HL-60 (cell line): ENCODE measurements at regions not wholly inside any gene's neighbourhood (a gene's known extent, or its start where the extent isn't known, plus 50 kb on each side); places are given as distances from the start of the nearest gene placed in this dataset.

Experiments used
- DNase-seq, 2 experiments: peaks; one replicate each; pipeline ENCODE4 v3.0.0-alpha.2; 2010 to 2020; ENCODE audit warnings: low read depth in 1 of 2, low spot score in 1 of 2
- H3K27ac ChIP-seq: fragments of 250-450 bp; sonication (Bioruptor Pico); replicated peaks from 2 replicates; pipeline ENCODE4 v1.5.1; 2020; ENCODE audit warnings: mild to moderate bottlenecking, moderate library complexity
- H3K27me3 ChIP-seq: fragments of 250-450 bp; sonication (Bioruptor Pico); 2 replicates; pipeline ENCODE4 v1.5.1; 2021; ENCODE audit warnings: mild to moderate bottlenecking, moderate library complexity; ENCODE audit not compliant: insufficient read depth, poor library complexity, severe bottlenecking
- H3K4me3 ChIP-seq: replicated peaks from 2 replicates; pipeline ENCODE4 v1.5.1; 2011; ENCODE audit warnings: mild to moderate bottlenecking, control low read depth, low read length; ENCODE audit not compliant: insufficient read depth
- GABPA ChIP-seq: IDR thresholded peaks from 2 replicates; pipeline ENCODE4 v1.6.1; 2012; ENCODE audit warnings: low read depth
- POLR2AphosphoS5 ChIP-seq: IDR thresholded peaks from 2 replicates; pipeline ENCODE4 v1.6.1; 2012; ENCODE audit warnings: low read depth
- SPI1 ChIP-seq: IDR thresholded peaks from 2 replicates; pipeline ENCODE4 v1.6.1; 2012; ENCODE audit warnings: low read depth, mild to moderate bottlenecking, borderline replicate concordance
- TF ChIP-seq, protein P1 (sequence below): IDR thresholded peaks from one replicate; pipeline ENCODE4 v1.5.1; 2011; ENCODE audit warnings: low read length, control low read depth, inconsistent platforms; ENCODE audit not compliant: insufficient read depth
- TF ChIP-seq, protein P2 (sequence below): IDR thresholded peaks from 2 replicates; pipeline ENCODE4 v1.6.1; 2012; ENCODE audit warnings: low read depth; ENCODE audit not compliant: insufficient replicate concordance

DNA sequence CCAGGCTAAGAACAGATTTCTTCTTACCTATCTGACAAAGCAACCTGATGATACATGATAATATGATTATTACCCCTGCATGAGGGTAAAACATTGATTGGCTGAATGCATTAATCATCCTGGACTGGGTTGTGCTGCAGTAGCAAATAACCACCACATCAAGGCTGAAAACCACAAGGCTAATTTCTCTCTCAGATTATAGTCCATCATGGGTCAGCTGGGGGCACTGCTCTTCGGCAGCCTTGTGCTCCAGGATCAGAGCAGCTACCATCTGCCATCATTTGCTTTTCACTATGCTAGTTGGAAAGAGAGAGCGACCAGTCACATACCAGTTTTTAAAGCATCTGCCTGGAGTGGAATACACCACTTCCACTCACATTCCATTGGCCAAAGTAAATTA is 383.5 kb downstream of the RASEF start:
- H3K27ac ChIP-seq = no peak overlapping the region
- TF ChIP-seq, protein P1, sequence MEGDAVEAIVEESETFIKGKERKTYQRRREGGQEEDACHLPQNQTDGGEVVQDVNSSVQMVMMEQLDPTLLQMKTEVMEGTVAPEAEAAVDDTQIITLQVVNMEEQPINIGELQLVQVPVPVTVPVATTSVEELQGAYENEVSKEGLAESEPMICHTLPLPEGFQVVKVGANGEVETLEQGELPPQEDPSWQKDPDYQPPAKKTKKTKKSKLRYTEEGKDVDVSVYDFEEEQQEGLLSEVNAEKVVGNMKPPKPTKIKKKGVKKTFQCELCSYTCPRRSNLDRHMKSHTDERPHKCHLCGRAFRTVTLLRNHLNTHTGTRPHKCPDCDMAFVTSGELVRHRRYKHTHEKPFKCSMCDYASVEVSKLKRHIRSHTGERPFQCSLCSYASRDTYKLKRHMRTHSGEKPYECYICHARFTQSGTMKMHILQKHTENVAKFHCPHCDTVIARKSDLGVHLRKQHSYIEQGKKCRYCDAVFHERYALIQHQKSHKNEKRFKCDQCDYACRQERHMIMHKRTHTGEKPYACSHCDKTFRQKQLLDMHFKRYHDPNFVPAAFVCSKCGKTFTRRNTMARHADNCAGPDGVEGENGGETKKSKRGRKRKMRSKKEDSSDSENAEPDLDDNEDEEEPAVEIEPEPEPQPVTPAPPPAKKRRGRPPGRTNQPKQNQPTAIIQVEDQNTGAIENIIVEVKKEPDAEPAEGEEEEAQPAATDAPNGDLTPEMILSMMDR = no peak
- TF ChIP-seq, protein P2, sequence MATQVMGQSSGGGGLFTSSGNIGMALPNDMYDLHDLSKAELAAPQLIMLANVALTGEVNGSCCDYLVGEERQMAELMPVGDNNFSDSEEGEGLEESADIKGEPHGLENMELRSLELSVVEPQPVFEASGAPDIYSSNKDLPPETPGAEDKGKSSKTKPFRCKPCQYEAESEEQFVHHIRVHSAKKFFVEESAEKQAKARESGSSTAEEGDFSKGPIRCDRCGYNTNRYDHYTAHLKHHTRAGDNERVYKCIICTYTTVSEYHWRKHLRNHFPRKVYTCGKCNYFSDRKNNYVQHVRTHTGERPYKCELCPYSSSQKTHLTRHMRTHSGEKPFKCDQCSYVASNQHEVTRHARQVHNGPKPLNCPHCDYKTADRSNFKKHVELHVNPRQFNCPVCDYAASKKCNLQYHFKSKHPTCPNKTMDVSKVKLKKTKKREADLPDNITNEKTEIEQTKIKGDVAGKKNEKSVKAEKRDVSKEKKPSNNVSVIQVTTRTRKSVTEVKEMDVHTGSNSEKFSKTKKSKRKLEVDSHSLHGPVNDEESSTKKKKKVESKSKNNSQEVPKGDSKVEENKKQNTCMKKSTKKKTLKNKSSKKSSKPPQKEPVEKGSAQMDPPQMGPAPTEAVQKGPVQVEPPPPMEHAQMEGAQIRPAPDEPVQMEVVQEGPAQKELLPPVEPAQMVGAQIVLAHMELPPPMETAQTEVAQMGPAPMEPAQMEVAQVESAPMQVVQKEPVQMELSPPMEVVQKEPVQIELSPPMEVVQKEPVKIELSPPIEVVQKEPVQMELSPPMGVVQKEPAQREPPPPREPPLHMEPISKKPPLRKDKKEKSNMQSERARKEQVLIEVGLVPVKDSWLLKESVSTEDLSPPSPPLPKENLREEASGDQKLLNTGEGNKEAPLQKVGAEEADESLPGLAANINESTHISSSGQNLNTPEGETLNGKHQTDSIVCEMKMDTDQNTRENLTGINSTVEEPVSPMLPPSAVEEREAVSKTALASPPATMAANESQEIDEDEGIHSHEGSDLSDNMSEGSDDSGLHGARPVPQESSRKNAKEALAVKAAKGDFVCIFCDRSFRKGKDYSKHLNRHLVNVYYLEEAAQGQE = no peak
- TF ChIP-seq POLR2AphosphoS5 (no peak), GABPA (no peak), SPI1 (no peak)
- no peaks in the 10 kb centered on the region for H3K27me3 ChIP-seq
- DNase-seq = no peak
- H3K4me3 ChIP-seq = no peak overlapping the region

- DNase-seq = no peak
- Histone ChIP-seq H3K4me3 (no peak overlapping the region), H3K27me3 (no peaks in the 10 kb centered on the region), H3K27ac (no peak overlapping the region)
- TF ChIP-seq, protein P1 = no peak
- TF ChIP-seq SPI1 = no peak
- TF ChIP-seq, protein P2 = no peak
- TF ChIP-seq GABPA = no peak
- TF ChIP-seq POLR2AphosphoS5 = no peak
Measured at GRCh38 chr9:82680179-82680935, 382.6 kb downstream of the RASEF start.

DNA sequence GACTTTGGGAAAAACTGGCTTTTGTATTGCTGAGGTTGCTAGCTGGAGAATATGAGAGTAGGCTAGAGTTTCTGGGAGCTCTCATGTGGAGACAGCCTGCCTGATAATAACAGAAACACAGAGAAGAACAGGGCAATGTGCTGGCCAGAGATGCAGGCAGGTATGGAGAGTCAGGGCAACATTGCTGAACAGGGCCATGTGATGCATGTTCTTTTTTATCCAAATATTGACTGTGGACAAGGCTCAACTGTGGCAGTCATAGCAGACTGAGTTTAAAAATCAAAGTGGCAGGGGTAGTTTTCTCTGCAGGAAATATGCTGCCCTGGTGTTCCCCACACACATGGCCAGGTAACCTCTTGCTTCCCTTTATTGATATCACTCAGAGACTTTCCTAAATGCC is 381.1 kb downstream of the RASEF start:
- no peak overlapping the region for H3K4me3 ChIP-seq
- H3K27ac ChIP-seq = no peak overlapping the region
- no peaks in the 10 kb centered on the region for H3K27me3 ChIP-seq
- DNase-seq = no peak
- TF ChIP-seq SPI1 = no peak
- no peak for TF ChIP-seq GABPA
- TF ChIP-seq, protein P1 = no peak
- TF ChIP-seq, protein P2 = no peak
- TF ChIP-seq POLR2AphosphoS5 = no peak
